ENCODE measurements at regions not wholly inside any gene's neighbourhood (a gene's known extent, or its start where the extent isn't known, plus 50 kb on each side); places are given as distances from the start of the nearest gene placed in this dataset.

DNA sequence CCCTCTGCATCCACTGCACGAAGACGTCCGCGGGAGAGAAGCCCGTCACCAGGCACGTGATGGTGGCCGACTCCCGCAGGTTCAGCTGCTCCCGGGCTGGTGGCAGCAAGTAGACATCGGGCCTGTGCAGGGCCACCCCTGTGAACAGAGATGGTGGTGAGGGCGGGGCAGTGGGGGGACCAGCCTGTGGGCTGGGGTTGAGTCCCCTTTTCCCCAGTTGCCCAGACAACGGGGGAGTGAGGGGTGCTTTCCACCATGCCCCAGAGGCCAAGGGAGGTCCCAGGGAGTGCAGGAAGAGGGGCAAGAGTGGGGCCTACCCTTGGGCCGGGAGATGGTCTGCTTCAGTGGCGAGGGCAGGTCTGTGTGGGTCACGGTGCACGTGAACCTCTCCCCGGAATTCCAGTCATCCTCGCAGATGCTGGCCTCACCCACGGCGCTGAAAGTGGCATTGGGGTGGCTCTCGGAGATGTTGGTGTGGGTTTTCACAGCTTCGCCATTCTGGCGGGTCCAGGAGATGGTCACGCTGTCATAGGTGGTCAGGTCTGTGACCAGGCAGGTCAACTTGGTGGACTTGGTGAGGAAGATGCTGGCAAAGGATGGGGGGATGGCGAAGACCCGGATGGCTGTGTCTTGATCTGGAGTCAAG is 328.3 kb downstream of the TMEM121 start:
- TF ChIP-seq, protein P1, sequence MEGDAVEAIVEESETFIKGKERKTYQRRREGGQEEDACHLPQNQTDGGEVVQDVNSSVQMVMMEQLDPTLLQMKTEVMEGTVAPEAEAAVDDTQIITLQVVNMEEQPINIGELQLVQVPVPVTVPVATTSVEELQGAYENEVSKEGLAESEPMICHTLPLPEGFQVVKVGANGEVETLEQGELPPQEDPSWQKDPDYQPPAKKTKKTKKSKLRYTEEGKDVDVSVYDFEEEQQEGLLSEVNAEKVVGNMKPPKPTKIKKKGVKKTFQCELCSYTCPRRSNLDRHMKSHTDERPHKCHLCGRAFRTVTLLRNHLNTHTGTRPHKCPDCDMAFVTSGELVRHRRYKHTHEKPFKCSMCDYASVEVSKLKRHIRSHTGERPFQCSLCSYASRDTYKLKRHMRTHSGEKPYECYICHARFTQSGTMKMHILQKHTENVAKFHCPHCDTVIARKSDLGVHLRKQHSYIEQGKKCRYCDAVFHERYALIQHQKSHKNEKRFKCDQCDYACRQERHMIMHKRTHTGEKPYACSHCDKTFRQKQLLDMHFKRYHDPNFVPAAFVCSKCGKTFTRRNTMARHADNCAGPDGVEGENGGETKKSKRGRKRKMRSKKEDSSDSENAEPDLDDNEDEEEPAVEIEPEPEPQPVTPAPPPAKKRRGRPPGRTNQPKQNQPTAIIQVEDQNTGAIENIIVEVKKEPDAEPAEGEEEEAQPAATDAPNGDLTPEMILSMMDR (IDR thresholded peaks at IDR 0.05) = no peak
- TF ChIP-seq POLR2AphosphoS5 (IDR thresholded peaks at IDR 0.05) = no peak

Data from stomach (tissue), 4 donors.